Mammary epithelial cell (primary cell): ENCODE measurements at regions not wholly inside any gene's neighbourhood (a gene's known extent, or its start where the extent isn't known, plus 50 kb on each side); places are given as distances from the start of the nearest gene placed in this dataset.

Source experiments
- EZH2 ChIP-seq: IDR thresholded peaks from 2 replicates; pipeline ENCODE4 v1.6.1; 2012; ENCODE audit warnings: low read length, inconsistent platforms, borderline replicate concordance
- TF ChIP-seq, protein P1 (sequence below), 2 donors: IDR thresholded peaks in 1 of 2; conservative IDR thresholded peaks in 1 of 2; 2 replicates each; pipeline ENCODE4 v1.5.1; 2011 to 2012; ENCODE audit warnings: inconsistent platforms in 2 of 2, low read length in 2 of 2, mild to moderate bottlenecking in 2 of 2, control low read depth in 1 of 2, low read depth in 1 of 2; ENCODE audit not compliant: insufficient read depth in 1 of 2; ENCODE audit errors: extremely low read depth in 1 of 2

GRCh38 chr3:117761703-117762620, 1052.4 kb downstream of the TUSC7 start:
- TF ChIP-seq, protein P1, sequence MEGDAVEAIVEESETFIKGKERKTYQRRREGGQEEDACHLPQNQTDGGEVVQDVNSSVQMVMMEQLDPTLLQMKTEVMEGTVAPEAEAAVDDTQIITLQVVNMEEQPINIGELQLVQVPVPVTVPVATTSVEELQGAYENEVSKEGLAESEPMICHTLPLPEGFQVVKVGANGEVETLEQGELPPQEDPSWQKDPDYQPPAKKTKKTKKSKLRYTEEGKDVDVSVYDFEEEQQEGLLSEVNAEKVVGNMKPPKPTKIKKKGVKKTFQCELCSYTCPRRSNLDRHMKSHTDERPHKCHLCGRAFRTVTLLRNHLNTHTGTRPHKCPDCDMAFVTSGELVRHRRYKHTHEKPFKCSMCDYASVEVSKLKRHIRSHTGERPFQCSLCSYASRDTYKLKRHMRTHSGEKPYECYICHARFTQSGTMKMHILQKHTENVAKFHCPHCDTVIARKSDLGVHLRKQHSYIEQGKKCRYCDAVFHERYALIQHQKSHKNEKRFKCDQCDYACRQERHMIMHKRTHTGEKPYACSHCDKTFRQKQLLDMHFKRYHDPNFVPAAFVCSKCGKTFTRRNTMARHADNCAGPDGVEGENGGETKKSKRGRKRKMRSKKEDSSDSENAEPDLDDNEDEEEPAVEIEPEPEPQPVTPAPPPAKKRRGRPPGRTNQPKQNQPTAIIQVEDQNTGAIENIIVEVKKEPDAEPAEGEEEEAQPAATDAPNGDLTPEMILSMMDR (conservative IDR thresholded peaks at IDR 0.05 in 1 of 2, IDR thresholded peaks at IDR 0.05 in 1 of 2; ENCODE audit: extremely low read depth in 1 of 2, insufficient read depth in 1 of 2, low read depth in 1 of 2, low read length in 2 of 2): no peak
- TF ChIP-seq EZH2: no peak
